HG02571 (cell line): ENCODE measurements at regions not wholly inside any gene's neighbourhood (a gene's known extent, or its start where the extent isn't known, plus 50 kb on each side); places are given as distances from the start of the nearest gene placed in this dataset.

Experiments
- ATAC-seq: cut with Tn5 transposase; IDR thresholded peaks from one replicate; pipeline ENCODE4 v1.9.1; 2021; ENCODE audit warnings: mild to moderate bottlenecking, moderate library complexity; ENCODE audit not compliant: unreplicated experiment

GRCh38 chr13:62360609-62361008, 945.0 kb upstream of the PCDH20 start:
- ATAC-seq, result no peak

GRCh38 chr13:62358646-62358932, 942.9 kb upstream of the PCDH20 start:
- no peak for ATAC-seq

GRCh38 chr13:62357887-62358645, 942.4 kb upstream of the PCDH20 start:
- ATAC-seq, result peak; percentile 86

- ATAC-seq, result no peak
These were observed 941.3 kb upstream of the PCDH20 start for GRCh38 chr13:62356977-62357376.

GRCh38 chr13:62337109-62337880, 921.6 kb upstream of the PCDH20 start:
- ATAC-seq, result no peak

- no peak for ATAC-seq
These were observed 920.9 kb upstream of the PCDH20 start for GRCh38 chr13:62336507-62336906.

- no peak for ATAC-seq
These were observed 917.8 kb upstream of the PCDH20 start for GRCh38 chr13:62333466-62333865.

GRCh38 chr13:62331384-62331783, 915.7 kb upstream of the PCDH20 start:
- no peak for ATAC-seq

GRCh38 chr13:62327367-62327766, 911.7 kb upstream of the PCDH20 start:
- no peak for ATAC-seq

GRCh38 chr13:62324842-62325241, 909.2 kb upstream of the PCDH20 start:
- no peak for ATAC-seq

- no peak for ATAC-seq
These were observed 906.2 kb upstream of the PCDH20 start for GRCh38 chr13:62321895-62322294.

GRCh38 chr13:62321139-62321538, 905.5 kb upstream of the PCDH20 start:
- ATAC-seq, result no peak

GRCh38 chr13:62320129-62321108, 904.8 kb upstream of the PCDH20 start:
- ATAC-seq, result no peak

GRCh38 chr13:62309904-62310303, 894.3 kb upstream of the PCDH20 start:
- no peak for ATAC-seq

GRCh38 chr13:62305756-62306155, 890.1 kb upstream of the PCDH20 start:
- peak; percentile 98 for ATAC-seq

GRCh38 chr13:62302341-62302740, 886.7 kb upstream of the PCDH20 start:
- no peak for ATAC-seq

- ATAC-seq, result no peak
These were observed 884.3 kb upstream of the PCDH20 start for GRCh38 chr13:62299988-62300387.

GRCh38 chr13:62296812-62297211, 881.2 kb upstream of the PCDH20 start:
- ATAC-seq, result no peak

GRCh38 chr13:62294244-62294643, 878.6 kb upstream of the PCDH20 start:
- ATAC-seq, result no peak

- no peak for ATAC-seq
These were observed 877.2 kb upstream of the PCDH20 start for GRCh38 chr13:62292714-62293480.

GRCh38 chr13:62290542-62290941, 874.9 kb upstream of the PCDH20 start:
- no peak for ATAC-seq
